WTC11 (cell line): ENCODE measurements at regions not wholly inside any gene's neighbourhood (a gene's known extent, or its start where the extent isn't known, plus 50 kb on each side); places are given as distances from the start of the nearest gene placed in this dataset.

ENCODE experiments used
- ARID4B ChIP-seq: sonication (generic); formaldehyde crosslinking; IDR thresholded peaks from 2 replicates; pipeline ENCODE4 v1.8.0; 2023; ENCODE audit warnings: missing genetic modification reagents, mild to moderate bottlenecking, borderline replicate concordance
- ATF3 ChIP-seq: sonication (generic); formaldehyde crosslinking; conservative IDR thresholded peaks from 2 replicates; pipeline ENCODE4 v1.8.1; 2022; ENCODE audit warnings: mild to moderate bottlenecking, missing genetic modification reagents
- CREB1 ChIP-seq: sonication (generic); formaldehyde crosslinking; IDR thresholded peaks from 2 replicates; pipeline ENCODE4 v1.8.0; 2023; ENCODE audit warnings: mild to moderate bottlenecking, missing genetic modification reagents
- CTCF ChIP-seq: fragments of 200-600 bp; IDR thresholded peaks from 2 replicates; pipeline ENCODE4 v1.8.0; 2022; ENCODE audit warnings: antibody characterized with exemption
- FOXK1 ChIP-seq: sonication (generic); formaldehyde crosslinking; IDR thresholded peaks from 2 replicates; pipeline ENCODE4 v1.8.0; 2022; ENCODE audit warnings: mild to moderate bottlenecking, moderate library complexity, missing genetic modification reagents
- NR3C1 ChIP-seq: sonication (generic); formaldehyde crosslinking; conservative IDR thresholded peaks from 2 replicates; pipeline ENCODE4 v1.8.1; 2023; ENCODE audit warnings: low read depth, mild to moderate bottlenecking, missing genetic modification reagents
- SOX15 ChIP-seq: fragments of 250-450 bp; sonication (Bioruptor Pico); IDR thresholded peaks from 2 replicates; pipeline ENCODE4 v1.9.0; 2021; ENCODE audit warnings: mild to moderate bottlenecking
- SP1 ChIP-seq: sonication (generic); formaldehyde crosslinking; conservative IDR thresholded peaks from 2 replicates; pipeline ENCODE4 v1.8.1; 2022; ENCODE audit warnings: missing genetic modification reagents
- TCF7 ChIP-seq: sonication (generic); formaldehyde crosslinking; IDR thresholded peaks from 2 replicates; pipeline ENCODE4 v1.8.0; 2022; ENCODE audit warnings: mild to moderate bottlenecking, low read depth, missing genetic modification reagents, moderate library complexity
- ZNF281 ChIP-seq: sonication (generic); formaldehyde crosslinking; IDR thresholded peaks from 2 replicates; pipeline ENCODE4 v1.8.0; 2023; ENCODE audit warnings: mild to moderate bottlenecking, missing genetic modification reagents

- TF ChIP-seq TCF7 (CRISPR knock-in tag) (no peak), CREB1 (no peak), ZNF281 (CRISPR knock-in tag) (no peak), ARID4B (CRISPR knock-in tag) (no peak), CTCF (no peak), SP1 (CRISPR knock-in tag) (no peak), NR3C1 (CRISPR knock-in tag) (no peak), FOXK1 (CRISPR knock-in tag) (no peak), ATF3 (no peak), SOX15 (CRISPR knock-in tag) (no peak)
Measured at GRCh38 chr7:26543951-26544350, 252.3 kb downstream of the SNX10 start.
